K562 (cell line): ENCODE measurements at regions not wholly inside any gene's neighbourhood (a gene's known extent, or its start where the extent isn't known, plus 50 kb on each side); places are given as distances from the start of the nearest gene placed in this dataset.

Experiments used
- ARNT ChIP-seq, 2 experiments: fragments of 450-650 bp; IDR thresholded peaks; 2 replicates each; pipeline ENCODE4 v1.6.1; 2016; ENCODE audit warnings: mild to moderate bottlenecking in 1 of 2
- MAX ChIP-seq: sonication (generic); formaldehyde crosslinking; IDR thresholded peaks from 2 replicates; pipeline ENCODE4 v1.9.0; 2022; ENCODE audit warnings: mild to moderate bottlenecking, missing genetic modification reagents
- ZBTB26 ChIP-seq: fragments of 450-650 bp; formaldehyde crosslinking; IDR thresholded peaks from 2 replicates; pipeline ENCODE4 v1.4.0; 2022; ENCODE audit warnings: missing genetic modification characterization
- TF ChIP-seq, protein P1 (sequence below): sonication (generic); formaldehyde crosslinking; IDR thresholded peaks from 2 replicates; pipeline ENCODE4 v1.8.0; 2022; ENCODE audit warnings: mild to moderate bottlenecking, missing genetic modification reagents
- TF ChIP-seq, protein P2 (sequence below): fragments of 450-650 bp; formaldehyde crosslinking; IDR thresholded peaks from 2 replicates; pipeline ENCODE4 v1.4.0; 2022; ENCODE audit warnings: missing genetic modification characterization

GRCh38 chr13:47481536-47481935, 519.5 kb downstream of the SUCLA2 start:
- TF ChIP-seq, protein P1, sequence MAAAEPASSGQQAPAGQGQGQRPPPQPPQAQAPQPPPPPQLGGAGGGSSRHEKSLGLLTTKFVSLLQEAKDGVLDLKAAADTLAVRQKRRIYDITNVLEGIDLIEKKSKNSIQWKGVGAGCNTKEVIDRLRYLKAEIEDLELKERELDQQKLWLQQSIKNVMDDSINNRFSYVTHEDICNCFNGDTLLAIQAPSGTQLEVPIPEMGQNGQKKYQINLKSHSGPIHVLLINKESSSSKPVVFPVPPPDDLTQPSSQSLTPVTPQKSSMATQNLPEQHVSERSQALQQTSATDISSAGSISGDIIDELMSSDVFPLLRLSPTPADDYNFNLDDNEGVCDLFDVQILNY = no peak
- no peak for TF ChIP-seq ARNT (IDR thresholded peaks at IDR 0.05)
- TF ChIP-seq MAX (CRISPR knock-in tag) = no peak
- no peak for TF ChIP-seq ZBTB26 (CRISPR knock-in tag)
- TF ChIP-seq, protein P2, sequence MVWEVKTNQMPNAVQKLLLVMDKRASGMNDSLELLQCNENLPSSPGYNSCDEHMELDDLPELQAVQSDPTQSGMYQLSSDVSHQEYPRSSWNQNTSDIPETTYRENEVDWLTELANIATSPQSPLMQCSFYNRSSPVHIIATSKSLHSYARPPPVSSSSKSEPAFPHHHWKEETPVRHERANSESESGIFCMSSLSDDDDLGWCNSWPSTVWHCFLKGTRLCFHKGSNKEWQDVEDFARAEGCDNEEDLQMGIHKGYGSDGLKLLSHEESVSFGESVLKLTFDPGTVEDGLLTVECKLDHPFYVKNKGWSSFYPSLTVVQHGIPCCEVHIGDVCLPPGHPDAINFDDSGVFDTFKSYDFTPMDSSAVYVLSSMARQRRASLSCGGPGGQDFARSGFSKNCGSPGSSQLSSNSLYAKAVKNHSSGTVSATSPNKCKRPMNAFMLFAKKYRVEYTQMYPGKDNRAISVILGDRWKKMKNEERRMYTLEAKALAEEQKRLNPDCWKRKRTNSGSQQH (CRISPR knock-in tag) = no peak
